ENCODE measurements at regions not wholly inside any gene's neighbourhood (a gene's known extent, or its start where the extent isn't known, plus 50 kb on each side); places are given as distances from the start of the nearest gene placed in this dataset.

DNA sequence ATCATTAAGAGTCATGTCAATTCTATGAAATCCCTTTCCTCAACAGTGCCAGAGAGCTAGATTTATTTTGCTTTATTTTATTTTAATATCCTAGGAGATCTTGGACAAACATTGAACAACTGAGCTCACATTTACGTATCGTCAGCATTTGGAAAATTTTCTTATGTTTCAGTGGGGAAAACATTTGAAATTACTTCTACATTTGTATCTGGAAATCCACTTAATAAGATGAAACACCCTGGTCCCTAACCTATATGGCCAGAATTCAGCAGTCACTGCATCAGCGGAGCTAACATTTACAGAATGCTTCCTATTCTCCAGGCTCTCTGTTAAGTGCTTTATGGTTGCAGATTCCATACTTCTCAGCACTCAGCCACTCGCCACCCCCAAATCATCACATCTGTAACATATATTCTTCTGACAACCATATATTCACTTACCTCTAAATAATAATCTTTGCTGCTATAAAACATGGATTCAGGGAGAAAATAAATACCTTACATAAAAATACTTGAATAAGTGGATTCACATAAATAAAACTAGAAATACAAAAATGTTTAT is 773.9 kb downstream of the JRKL start:
- no peak for DNase-seq
- no peaks in the 10 kb centered on the region for H3K36me3 Mint-ChIP-seq (ENCODE audit: insufficient read depth, unreplicated experiment)
- H3K4me3 Mint-ChIP-seq (ENCODE audit: unreplicated experiment) = no peak overlapping the region
- Histone ChIP-seq H3K27me3 (replicated peaks; ENCODE audit: control insufficient read depth, insufficient read depth, low read length) (no peaks in the 10 kb centered on the region), H3K36me3 (ENCODE audit: control insufficient read depth, insufficient read depth, low read length) (no peaks in the 10 kb centered on the region), H3K4me3 (ENCODE audit: low read depth, low read length) (no peak overlapping the region), H3K4me1 (peaks cover under 1% of the 10 kb centered on the region; the same call in 1 of the 2 replicates), H3K9me3 (no peaks in the 10 kb centered on the region)
- ChIA-PET CTCF (no interaction called here), POLR2A (no interaction called here)
- intact Hi-C loops (cut with micrococcal nuclease; ENCODE audit: unreplicated experiment) = no loop called here
- H3K27ac Mint-ChIP-seq (ENCODE audit: unreplicated experiment) = no peak overlapping the region
- H3K9me3 Mint-ChIP-seq (ENCODE audit: unreplicated experiment) = no peaks in the 10 kb centered on the region
- TF ChIP-seq, protein P1, sequence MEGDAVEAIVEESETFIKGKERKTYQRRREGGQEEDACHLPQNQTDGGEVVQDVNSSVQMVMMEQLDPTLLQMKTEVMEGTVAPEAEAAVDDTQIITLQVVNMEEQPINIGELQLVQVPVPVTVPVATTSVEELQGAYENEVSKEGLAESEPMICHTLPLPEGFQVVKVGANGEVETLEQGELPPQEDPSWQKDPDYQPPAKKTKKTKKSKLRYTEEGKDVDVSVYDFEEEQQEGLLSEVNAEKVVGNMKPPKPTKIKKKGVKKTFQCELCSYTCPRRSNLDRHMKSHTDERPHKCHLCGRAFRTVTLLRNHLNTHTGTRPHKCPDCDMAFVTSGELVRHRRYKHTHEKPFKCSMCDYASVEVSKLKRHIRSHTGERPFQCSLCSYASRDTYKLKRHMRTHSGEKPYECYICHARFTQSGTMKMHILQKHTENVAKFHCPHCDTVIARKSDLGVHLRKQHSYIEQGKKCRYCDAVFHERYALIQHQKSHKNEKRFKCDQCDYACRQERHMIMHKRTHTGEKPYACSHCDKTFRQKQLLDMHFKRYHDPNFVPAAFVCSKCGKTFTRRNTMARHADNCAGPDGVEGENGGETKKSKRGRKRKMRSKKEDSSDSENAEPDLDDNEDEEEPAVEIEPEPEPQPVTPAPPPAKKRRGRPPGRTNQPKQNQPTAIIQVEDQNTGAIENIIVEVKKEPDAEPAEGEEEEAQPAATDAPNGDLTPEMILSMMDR (IDR thresholded peaks at IDR 0.05; ENCODE audit: insufficient read depth in 1 of 2, low read depth in 1 of 2, low read length in 1 of 2, severe bottlenecking in 1 of 2, unreplicated experiment in 1 of 2) = no peak
- no peaks in the 10 kb centered on the region for H3K4me1 Mint-ChIP-seq (ENCODE audit: low read depth, unreplicated experiment)
- peaks cover 21% of the 10 kb centered on the region for H3K27me3 Mint-ChIP-seq (ENCODE audit: insufficient read depth, unreplicated experiment)
- BruUV-seq (replicated peaks) = no TSS peak

- H3K36me3 ChIP-seq (ENCODE audit: control insufficient read depth, insufficient read depth, low read length) = no peaks in the 10 kb centered on the region
- H3K9me3 ChIP-seq = no peaks in the 10 kb centered on the region
- POLR2A ChIA-PET = no interaction called here
- no peak for DNase-seq
- no peak overlapping the region for H3K27ac Mint-ChIP-seq (ENCODE audit: unreplicated experiment)
- TF ChIP-seq, protein P1 (IDR thresholded peaks at IDR 0.05; ENCODE audit: insufficient read depth in 1 of 2, low read depth in 1 of 2, low read length in 1 of 2, severe bottlenecking in 1 of 2, unreplicated experiment in 1 of 2) = no peak
- no peaks in the 10 kb centered on the region for H3K36me3 Mint-ChIP-seq (ENCODE audit: insufficient read depth, unreplicated experiment)
- H3K9me3 Mint-ChIP-seq (ENCODE audit: unreplicated experiment) = peaks cover 8% of the 10 kb centered on the region
- no peaks in the 10 kb centered on the region for H3K4me1 ChIP-seq
- H3K4me1 Mint-ChIP-seq (ENCODE audit: low read depth, unreplicated experiment) = no peaks in the 10 kb centered on the region
- CTCF ChIA-PET = interaction anchor here (0.7 kb wide), 1 partner anchor 737 kb away, joined by 4 read pairs; no protein-coding TSS in a partner anchor
- peaks cover 9% of the 10 kb centered on the region for H3K27me3 Mint-ChIP-seq (ENCODE audit: insufficient read depth, unreplicated experiment)
- intact Hi-C loops (cut with micrococcal nuclease; ENCODE audit: unreplicated experiment) = no loop called here
- peaks cover 1% of the 10 kb centered on the region; the same call in 1 of the 2 replicates for H3K27me3 ChIP-seq (replicated peaks; ENCODE audit: control insufficient read depth, insufficient read depth, low read length)
- no peak overlapping the region for H3K4me3 Mint-ChIP-seq (ENCODE audit: unreplicated experiment)
- BruUV-seq (replicated peaks) = no TSS peak
- no peak overlapping the region for H3K4me3 ChIP-seq (ENCODE audit: low read depth, low read length)
These were observed 812.2 kb downstream of the JRKL start for GRCh38 chr11:97201743-97202612.

GRCh38 chr11:97202613-97203292 is 812.9 kb downstream of the JRKL start:
- BruUV-seq (replicated peaks) = no TSS peak
- Histone ChIP-seq H3K36me3 (ENCODE audit: control insufficient read depth, insufficient read depth, low read length) (no peaks in the 10 kb centered on the region), H3K4me1 (no peaks in the 10 kb centered on the region), H3K9me3 (no peaks in the 10 kb centered on the region), H3K4me3 (ENCODE audit: low read depth, low read length) (no peak overlapping the region), H3K27me3 (replicated peaks; ENCODE audit: control insufficient read depth, insufficient read depth, low read length) (peaks cover 1% of the 10 kb centered on the region; the same call in 1 of the 2 replicates)
- Mint-ChIP-seq H3K9me3 (ENCODE audit: unreplicated experiment) (peaks cover under 1% of the 10 kb centered on the region), H3K27ac (ENCODE audit: unreplicated experiment) (no peak overlapping the region), H3K27me3 (ENCODE audit: insufficient read depth, unreplicated experiment) (peaks cover 3% of the 10 kb centered on the region), H3K4me3 (ENCODE audit: unreplicated experiment) (no peak overlapping the region), H3K36me3 (ENCODE audit: insufficient read depth, unreplicated experiment) (no peaks in the 10 kb centered on the region), H3K4me1 (ENCODE audit: low read depth, unreplicated experiment) (no peaks in the 10 kb centered on the region)
- TF ChIP-seq, protein P1 (IDR thresholded peaks at IDR 0.05; ENCODE audit: insufficient read depth in 1 of 2, low read depth in 1 of 2, low read length in 1 of 2, severe bottlenecking in 1 of 2, unreplicated experiment in 1 of 2) = no peak
- POLR2A ChIA-PET = no interaction called here
- DNase-seq = no peak
- intact Hi-C loops (cut with micrococcal nuclease; ENCODE audit: unreplicated experiment) = no loop called here
- CTCF ChIA-PET = interaction anchor here (0.7 kb wide), 1 partner anchor 738 kb away, joined by 4 read pairs; no protein-coding TSS in a partner anchor
